ENCODE measurements at regions not wholly inside any gene's neighbourhood (a gene's known extent, or its start where the extent isn't known, plus 50 kb on each side); places are given as distances from the start of the nearest gene placed in this dataset.
"Not testable (repeated sequence)": the region's sequence is repeated elsewhere in the genome, so short reads cannot be mapped to it uniquely, and the experiment has no call there.

DNA sequence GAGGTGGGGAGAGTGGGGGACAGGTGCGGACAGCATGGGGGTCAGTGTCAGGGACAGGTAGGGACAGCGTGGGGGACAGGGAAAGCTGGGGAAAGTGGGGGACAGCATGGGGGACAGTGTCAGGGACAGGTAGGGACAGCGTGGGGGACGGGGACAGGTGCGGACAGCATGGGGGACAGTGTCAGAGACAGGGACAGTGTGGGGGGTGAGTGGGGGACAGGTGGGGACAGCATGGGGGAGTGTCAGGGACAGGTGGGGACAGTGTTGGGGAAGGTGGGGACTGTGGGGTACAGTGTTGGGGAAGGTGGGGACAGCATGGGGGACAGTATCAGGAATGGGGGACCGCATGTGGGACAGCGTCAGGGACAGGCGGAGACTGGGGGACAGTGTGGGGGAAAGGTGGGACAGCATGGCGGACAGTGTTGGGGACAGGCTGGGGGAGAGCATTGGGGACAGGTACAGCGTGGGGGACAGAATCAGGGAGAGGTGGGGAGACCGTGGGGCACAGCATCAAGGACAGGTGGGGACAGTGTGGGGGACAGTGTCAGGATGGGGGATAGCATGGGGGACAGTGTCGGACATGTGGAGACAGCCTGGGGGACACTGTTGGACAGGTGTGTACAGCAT is 96.1 kb downstream of the TMEM121 start:
- FAIRE-seq: no peak

DNA sequence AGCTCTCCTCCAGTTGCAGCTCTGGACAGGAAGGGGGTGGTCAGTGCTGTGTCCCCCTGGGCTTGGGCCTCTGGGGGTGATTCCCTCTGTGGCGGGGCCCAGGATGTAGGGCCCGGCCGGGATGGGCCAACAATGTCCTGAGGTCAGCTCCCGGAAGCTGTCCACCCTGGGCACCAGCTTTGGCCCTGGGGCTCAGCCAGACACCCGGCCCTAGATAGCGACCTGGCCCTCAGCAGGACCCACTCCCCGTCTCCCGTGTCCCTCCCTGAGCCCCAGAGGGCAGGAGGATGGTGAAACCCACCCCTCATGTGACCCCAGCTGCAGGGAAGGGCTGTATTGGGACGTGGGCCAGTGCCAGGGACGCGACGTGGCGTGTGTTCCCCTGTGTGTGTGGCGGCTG is 96.8 kb downstream of the TMEM121 start:
- FAIRE-seq: not testable (repeated sequence)

DNA sequence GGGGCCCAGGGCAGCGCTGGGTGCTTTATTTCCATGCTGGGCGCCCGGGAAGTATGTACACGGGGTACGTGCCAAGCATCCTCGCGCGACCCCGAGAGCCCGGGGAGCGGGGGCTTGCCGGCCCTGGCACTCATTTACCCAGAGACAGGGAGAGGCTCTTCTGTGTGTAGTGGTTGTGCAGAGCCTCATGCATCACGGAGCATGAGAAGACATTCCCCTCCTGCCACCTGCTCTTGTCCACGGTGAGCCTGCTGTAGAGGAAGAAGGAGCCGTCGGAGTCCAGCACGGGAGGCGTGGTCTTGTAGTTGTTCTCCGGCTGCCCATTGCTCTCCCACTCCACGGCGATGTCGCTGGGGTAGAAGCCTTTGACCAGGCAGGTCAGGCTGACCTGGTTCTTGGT is 98.0 kb downstream of the TMEM121 start:
- FAIRE-seq: not testable (repeated sequence)

DNA sequence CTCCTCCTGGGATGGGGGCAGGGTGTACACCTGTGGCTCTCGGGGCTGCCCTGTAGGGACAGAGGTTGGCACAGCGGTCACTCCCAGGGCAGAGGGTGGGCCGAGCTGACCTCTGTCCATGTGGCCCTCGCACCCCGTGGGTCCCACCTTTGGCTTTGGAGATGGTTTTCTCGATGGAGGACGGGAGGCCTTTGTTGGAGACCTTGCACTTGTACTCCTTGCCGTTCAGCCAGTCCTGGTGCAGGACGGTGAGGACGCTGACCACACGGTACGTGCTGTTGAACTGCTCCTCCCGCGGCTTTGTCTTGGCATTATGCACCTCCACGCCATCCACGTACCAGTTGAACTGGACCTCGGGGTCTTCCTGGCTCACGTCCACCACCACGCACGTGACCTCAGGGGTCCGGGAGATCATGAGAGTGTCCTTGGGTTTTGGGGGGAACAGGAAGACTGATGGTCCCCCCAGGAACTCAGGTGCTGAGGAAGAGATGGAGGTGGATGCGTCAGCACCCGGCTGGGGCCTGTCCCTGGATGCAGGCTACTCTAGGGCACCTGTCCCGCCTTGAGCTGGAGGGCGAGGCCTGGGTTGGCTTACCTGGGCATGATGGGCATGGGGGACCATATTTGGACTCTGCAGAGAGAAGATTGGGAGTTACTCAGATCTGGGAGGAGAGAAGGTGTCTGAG is 98.5 kb downstream of the TMEM121 start:
- FAIRE-seq: not testable (repeated sequence)

DNA sequence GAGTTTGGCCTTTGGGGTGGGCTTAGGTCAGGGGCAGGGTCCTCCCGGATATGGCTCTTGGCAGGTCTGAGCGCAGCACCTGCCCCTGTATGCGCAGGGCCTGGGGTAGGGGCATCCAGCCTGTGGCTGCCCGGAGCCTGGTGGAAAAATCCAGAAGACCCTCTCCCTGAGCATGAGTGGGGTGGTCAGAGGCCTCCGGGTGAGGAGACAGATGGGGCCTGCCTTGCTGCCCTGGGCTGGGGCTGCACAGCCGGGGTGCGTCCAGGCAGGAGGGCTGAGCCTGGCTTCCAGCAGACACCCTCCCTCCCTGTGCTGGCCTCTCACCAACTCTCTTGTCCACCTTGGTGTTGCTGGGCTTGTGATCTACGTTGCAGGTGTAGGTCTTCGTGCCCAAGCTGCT is 99.1 kb downstream of the TMEM121 start:
- not testable (repeated sequence) for FAIRE-seq

DNA sequence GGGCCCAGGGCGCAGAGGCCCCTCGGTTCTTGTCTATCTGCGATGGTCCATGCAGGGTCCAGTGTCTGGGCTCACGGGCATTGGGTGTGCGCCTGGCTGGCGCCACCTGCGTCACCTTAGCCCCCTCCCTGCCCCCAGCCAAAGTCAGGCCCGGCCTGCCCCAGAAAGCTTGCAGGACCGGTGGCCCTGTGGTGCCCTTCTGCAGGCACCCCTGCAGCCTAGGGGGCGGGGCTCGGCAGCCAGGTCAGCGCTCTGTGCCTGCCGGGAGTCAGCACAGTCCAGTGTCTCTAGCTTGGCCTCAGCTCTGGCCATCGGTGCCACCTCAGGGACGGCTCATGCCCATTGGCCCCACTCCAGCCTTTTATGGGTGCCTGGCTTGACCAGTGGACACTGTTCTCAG is 99.7 kb downstream of the TMEM121 start:
- not testable (repeated sequence) for FAIRE-seq

DNA sequence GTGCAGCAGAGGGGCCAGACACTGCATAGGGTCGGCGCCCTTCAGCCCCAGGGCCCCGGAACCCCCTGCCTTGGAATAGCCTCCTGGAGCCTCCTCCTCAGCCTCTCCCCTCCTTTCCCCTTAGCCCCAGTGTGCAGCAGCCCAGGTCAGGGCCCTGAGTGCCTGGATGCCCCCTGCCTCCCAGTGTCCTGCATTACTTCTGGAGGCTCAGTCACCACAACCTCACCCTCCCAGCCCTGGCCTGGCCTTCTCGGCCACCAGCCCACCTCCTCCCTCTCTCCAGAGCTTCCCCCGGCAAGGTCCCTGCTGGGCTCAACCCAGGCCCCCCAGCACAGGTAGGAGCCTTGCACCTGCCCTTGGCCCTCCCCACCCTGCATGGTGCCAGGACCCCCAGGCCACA is 100.3 kb downstream of the TMEM121 start:
- not testable (repeated sequence) for FAIRE-seq

DNA sequence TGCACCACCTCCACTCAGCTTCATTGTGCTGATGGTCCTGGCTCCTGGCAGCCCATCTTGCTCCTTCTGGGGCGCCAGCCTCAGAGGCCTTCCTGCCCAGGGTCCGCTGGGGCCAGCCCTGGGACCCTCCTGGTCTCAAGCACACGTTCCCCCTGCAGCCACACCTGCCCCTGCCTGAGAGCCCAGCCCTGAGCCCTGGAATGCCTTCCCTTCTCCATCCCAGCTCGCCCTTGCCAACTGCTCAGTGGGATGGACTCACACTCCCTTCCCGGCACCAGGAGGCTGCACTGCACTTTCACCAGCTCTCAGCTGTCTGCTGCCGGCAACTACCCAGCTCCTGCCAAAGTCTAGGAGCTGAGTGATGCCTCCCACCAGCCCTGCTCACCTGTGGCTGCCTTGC is 100.9 kb downstream of the TMEM121 start:
- not testable (repeated sequence) for FAIRE-seq

DNA sequence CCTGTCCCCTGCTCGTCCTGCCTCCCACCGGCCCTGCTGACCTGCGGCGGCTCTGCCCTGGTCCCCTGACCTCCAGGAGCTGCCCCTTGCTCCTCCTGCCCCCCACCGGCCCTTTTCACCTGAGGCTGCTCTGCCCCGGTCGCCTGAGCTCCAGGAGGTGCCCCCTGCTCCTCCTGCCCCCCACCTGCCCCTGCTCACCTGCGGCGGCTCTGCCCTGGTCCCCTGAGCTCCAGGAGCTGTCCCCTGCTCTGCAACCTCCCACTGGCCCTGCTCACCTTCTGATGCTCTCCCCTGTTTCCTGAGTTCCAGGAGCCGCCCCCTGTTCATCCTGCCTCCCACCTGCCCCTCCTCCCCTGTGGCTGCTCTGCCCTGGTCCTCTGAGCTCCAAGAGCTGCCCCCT is 101.3 kb downstream of the TMEM121 start:
- FAIRE-seq: no peak

DNA sequence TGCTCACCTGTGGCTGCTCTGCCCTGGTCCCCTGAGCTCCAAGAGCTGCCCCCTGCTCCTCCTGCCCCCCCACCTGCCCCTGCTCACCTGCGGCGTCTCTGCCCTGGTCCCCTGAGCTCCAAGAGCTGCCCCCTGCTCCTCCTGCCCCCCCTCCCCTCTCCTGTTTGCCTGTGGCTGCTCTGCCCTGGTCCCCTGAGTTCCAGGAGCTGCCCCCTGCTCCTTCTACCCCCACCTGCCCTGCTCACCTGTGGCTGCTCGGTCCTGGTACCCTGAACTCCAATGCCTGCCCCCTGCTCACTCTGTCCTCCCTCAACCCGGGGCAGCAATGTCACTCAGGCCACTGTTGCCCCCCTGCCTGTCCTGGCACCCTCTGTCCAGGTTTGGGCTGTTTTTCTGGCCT is 101.7 kb downstream of the TMEM121 start:
- not testable (repeated sequence) for FAIRE-seq

DNA sequence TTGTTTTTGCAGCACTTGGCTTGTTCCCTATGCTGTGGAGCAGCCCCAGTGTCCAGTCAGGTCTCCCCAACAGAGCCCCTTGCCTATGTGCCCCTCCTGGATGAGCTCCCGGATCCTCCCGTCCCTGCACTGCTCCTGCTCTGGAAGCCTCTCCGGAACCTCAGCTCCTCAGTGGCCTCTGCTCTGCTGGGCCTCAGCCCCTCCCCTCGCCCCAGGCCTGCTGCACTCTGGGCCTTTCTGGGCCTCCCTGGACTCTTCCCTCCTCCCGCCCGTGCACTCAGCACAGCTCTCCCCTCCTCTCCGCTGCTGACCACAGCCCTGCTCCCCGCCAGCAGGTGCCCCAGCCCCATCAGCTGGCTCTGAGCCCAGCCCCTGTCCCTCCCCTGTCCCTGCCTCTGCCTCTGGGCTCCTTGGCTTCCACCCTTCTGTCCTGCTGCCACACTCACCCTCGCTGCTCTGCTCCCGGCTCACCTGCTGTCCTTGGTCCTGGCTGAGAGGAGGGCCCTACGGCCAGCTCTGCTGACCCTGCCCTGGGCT is 102.2 kb downstream of the TMEM121 start:
- FAIRE-seq: not testable (repeated sequence)

DNA sequence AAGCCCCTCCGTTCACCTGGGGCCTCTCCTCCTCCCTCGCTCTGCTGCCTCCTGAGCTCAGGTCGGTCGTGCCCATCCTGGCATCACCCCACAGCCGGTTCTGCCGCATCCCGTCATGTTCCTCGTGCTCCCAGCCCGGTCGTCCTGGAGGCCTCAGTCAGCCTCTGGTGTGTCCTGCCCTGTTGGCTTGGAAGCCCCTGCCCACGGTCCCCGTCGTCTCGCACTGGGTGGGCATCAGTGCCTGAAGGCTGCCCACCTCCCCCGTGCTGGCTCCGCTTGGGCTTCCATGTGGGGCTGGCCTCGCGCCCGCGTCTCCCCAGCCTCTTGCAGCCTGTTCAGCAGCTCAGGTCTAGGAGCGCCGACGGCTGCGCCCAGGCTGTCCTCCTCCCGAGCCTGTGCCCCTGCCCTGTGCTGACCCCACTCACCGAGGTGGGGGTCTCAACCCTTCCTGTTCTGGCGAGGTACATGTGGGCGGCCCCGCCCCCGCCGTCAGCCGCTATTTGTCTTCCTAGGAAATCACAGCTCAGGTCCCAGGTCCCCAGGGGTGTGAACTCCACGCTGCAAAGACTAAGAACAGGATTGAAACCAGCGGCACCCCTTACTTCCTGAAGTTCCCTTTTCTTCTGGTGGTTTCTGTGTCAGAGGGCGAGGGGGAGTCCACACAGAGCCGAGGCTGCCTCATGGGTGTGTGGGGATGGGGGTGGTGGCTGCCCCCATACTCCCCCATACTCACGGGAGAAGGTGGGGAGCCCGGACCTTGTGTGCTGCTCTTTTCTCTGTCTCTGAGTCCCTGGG is 102.9 kb downstream of the TMEM121 start:
- not testable (repeated sequence) for FAIRE-seq

DNA sequence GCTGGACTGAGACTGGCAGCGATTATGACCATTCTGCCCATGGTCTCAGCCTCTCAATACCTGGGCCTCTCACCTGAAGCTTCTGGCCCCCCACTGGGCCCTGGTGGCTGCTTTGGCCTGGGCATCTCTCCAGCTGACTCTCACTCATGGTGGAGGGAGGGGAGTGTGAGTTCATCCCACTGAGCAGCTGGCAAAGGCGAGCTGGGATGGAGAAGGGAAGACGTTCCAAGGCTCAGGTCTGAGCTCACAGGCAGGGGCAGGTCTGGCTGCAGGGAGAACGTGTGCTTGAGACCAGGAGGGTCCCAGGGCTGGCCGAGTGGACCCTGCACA is 103.5 kb downstream of the TMEM121 start:
- FAIRE-seq: no peak

DNA sequence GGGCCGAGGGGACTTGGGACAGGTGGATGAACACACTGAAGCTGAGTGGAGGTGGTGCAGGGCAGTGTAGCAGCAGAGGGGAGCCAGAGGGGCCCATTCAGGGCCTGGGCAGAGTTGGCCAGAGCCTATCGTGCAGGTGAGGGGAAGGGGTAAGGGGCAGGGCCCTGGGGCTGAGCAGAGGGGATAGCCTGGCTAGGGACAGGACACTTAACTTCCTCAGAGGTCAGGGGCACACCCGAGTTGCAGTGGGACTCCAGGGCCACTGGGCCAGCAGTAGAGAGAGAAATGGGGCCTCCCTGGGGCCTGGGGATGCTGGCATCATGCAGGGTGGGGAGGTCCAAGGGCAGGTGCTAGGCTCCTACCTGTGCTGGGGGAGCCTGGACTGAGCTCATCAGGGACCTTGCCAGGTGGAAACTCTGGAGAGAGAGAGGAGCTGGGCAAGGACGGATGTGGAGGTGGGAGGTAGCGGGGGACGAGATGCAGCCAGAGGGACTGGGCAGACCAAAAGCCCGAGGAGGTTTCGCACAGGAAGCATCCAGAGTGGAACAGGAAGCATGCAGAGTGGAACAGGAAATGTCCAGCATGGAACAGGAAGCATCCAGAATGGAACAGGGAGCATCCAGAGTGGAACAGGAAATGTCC is 104.0 kb downstream of the TMEM121 start:
- FAIRE-seq: not testable (repeated sequence)

DNA sequence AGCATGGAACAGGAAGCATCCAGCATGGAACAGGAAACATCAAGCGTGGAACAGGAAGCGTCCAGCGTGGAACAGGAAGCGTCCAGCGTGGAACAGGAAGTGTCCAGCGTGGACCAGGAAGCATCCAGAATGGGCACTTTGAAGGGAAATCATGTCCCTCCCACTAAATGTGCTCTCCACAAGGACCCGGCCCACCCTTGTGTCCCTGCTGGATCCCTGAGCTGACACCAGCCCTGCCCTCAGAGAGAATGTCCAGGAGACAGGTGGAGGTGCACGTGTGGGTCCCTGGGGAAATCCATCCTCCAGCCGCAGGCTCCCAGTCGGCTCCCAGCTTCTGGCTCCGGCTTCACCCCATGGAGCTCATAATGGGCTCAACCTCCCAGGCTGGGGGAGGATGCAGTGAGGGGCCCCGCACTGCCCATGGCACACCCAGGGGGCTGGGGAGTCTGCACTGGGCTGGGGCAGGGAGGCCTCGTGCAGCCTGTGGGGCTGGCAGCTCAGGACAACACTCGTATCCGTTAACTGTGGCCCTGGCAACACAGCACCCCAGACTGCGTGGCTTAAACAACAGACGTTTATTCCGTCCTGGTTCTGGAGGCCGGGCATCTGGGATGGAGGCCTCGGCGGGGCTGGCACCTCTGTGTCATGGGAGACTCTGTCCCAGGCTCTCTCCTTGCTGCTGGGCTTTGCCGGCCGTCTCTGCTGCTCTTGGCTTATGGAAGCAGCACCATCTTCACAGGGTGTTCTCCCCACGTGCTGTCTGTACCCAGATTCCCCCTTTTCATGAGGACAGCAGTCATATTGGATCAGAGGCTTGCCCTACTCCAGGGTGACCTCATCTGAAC is 104.8 kb downstream of the TMEM121 start:
- not testable (repeated sequence) for FAIRE-seq

DNA sequence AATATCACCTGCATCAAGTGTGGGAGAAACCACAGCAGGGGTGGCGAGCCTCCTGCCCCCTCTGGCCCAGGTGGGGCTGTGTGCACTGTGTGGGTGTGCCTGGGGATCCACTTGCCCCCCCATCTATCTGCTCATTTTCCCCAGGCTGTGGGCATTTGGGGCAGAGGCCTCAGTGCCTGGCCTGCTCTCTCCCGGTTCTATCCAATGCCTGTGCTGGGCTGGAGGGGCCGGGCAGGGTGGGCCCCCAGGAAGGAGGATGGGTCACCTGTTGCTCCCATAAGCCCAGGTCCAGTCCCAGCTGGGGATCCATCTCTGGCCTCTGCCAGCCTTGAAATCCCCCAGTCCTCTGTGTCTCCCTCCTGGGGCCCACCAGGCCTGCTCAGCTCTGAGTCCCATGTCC is 105.6 kb downstream of the TMEM121 start:
- FAIRE-seq: no peak

DNA sequence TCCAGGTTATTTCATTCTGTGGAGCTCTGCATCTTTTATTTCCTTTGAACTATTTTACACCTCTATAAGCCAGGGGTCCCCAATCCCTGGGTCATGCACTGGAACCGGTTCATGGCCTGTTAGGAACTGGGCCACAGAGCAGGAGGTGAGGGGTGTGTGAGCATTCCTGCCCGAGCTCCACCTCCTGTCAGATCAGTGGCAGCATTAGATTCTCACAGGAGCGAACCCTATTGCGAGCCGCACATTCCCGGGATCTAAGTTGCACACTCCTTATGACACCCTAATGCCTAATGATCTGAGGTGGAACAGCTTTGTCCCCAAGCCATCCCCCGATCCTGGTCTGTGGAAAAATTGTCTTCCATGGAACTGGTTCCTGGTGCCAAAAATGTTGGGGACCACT is 107.2 kb downstream of the TMEM121 start:
- FAIRE-seq: not testable (repeated sequence)

DNA sequence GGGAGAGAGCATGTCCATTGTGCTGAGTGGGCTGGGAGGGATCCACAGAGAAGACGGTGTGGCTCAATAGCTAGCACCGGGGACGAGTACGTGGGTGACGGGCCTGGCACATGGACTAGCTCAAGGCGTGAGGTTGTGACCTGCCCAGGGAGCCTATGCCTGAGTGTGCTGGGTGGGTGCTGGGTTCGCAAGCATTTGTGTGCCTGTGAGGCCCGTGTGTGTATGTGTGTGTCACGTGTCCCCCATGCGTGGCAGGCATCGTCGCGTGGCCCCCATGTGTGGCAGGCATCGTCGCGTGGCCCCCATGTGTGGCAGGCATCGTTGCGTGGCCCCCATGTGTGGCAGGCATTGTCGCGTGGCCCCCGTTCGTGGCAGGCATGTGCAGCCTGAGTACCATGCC is 109.2 kb downstream of the TMEM121 start:
- FAIRE-seq: no peak

DNA sequence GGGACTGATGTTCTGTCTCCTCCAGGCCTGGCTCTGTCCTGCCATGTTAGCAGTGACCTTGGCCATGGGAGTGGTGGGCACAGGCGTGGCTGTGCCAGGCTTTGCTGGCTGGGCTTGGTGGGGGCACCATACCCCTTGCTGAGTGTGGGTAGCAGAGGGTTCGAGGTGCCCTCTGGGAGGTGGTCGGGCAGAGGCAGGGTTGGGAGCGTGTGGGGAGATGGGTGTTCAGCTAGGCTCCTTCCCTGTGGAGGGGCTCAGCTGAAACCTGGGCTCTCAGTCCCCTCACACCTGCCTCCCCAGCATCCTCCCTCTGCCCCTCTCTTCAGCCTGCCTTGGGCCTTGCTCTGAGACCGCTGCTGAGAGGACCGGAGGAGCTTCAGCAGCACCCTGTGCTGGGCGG is 109.6 kb downstream of the TMEM121 start:
- FAIRE-seq: not testable (repeated sequence)

DNA sequence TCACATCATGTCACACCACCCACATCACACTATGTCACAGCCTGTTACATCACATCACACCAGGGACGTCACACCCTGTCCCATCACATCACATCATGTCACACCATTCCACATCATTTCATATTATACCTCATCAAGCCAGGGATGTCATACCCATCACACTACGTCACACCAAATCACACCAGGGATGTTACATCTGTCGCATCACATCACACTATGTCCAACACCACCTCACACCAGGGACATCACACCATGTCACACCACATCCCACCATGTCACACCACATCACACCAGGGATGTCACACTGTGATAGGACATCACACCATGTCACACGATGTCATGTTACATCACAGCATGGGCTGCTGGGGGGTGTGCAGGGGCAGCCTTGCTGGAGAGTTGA is 110.6 kb downstream of the TMEM121 start:
- no peak for FAIRE-seq

DNA sequence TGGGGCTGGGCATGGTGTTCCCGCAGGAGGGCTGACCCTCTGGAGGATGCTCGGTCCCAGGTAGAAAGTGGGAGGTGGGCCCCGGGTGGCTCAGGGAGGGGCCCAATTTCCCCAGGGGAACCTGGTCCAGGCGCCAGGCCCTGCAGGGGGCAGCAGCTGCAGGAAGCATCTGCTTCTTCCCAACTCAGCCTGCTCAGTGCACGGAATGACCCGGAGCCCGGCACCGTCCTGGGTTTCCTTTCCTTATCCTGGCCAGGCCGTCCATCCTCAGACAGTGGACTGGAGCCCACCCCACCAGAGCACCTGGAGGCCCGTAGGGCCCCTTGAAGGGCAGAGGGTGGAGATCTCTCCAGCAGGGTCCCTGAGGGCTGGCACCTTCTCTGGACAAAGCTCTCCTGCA is 111.0 kb downstream of the TMEM121 start:
- FAIRE-seq: not testable (repeated sequence)

Data from A204.1 (cell line).